Hepatocyte (in vitro differentiated cells): ENCODE measurements at regions not wholly inside any gene's neighbourhood (a gene's known extent, or its start where the extent isn't known, plus 50 kb on each side); places are given as distances from the start of the nearest gene placed in this dataset.

ENCODE experiments used
- CTCF ChIP-seq: fragments of 200-600 bp; sonication (generic); IDR thresholded peaks from 2 replicates; pipeline ENCODE4 v1.5.1; 2016; ENCODE audit warnings: antibody characterized with exemption, mild to moderate bottlenecking; ENCODE audit not compliant: poor library complexity
- EZH2 ChIP-seq: fragments of 200-600 bp; sonication (generic); IDR thresholded peaks from 2 replicates; pipeline ENCODE4 v1.6.1; 2016; ENCODE audit warnings: antibody characterized with exemption, mild to moderate bottlenecking, borderline replicate concordance

DNA sequence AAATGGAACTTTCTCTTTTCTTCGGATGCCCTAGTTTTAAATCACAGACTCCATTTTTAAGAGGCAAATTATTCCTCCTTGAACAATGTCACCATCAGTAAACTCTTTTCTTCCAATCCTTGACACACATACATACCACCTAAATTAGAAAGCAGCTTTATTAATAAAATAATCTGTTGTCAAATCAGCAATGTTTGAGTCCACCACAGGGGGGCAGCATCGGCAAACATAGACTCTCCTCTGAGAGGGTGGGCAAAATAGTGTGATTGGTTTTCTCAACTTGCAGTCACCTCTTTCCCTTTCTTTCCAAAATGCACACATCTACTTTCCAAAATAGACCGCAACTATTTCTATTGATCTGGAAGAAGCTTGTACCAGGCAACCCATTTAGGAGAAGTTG lies 438.4 kb upstream of the OR4E1 start:
- TF ChIP-seq EZH2, result no peak
- TF ChIP-seq CTCF, result peak; percentile 47
